ENCODE measurements at regions not wholly inside any gene's neighbourhood (a gene's known extent, or its start where the extent isn't known, plus 50 kb on each side); places are given as distances from the start of the nearest gene placed in this dataset.
"Not testable (repeated sequence)": the region's sequence is repeated elsewhere in the genome, so short reads cannot be mapped to it uniquely, and the experiment has no call there.

GRCh38 chr13:37954597-37954996, 85.0 kb upstream of the TRPC4 start:
- CTCF ChIA-PET = interaction anchor here (0.6 kb wide), 1 partner anchor 22 kb away, joined by 5 read pairs; no protein-coding TSS in a partner anchor
- in situ Hi-C loops (cut with MboI; ENCODE audit: low sequenced_read_pairs); DNase-seq; H3K4ac ChIP-seq (ENCODE audit: low read depth, low read length); H3K9ac ChIP-seq (ENCODE audit: low read depth, low read length); H4K91ac ChIP-seq (ENCODE audit: insufficient read depth, low read depth, low read length); BruUV-seq (replicated peaks); H2AK9ac ChIP-seq (replicated peaks; ENCODE audit: low read depth, low read length, poor library complexity); H3K27me3 ChIP-seq (ENCODE audit: control insufficient read depth, insufficient read depth, low read length); dilution Hi-C loops (cut with HindIII; ENCODE audit: low sequenced_read_pairs, unreplicated experiment); H3K18ac ChIP-seq (ENCODE audit: low read depth, low read length); H3K56ac ChIP-seq (ENCODE audit: extremely low read depth, insufficient read depth, low read length); H3K4me3 ChIP-seq (ENCODE audit: insufficient read depth, low read depth, low read length); H3K79me1 ChIP-seq (ENCODE audit: low read depth in 1 of 2, low read length in 2 of 2); H4K5ac ChIP-seq (ENCODE audit: low read depth, low read length); H2BK15ac ChIP-seq (ENCODE audit: low read depth, low read length); H4K8ac ChIP-seq (ENCODE audit: low read depth in 2 of 2, low read length in 2 of 2); H2AK5ac ChIP-seq (ENCODE audit: low read depth, low read length); H3K36me3 ChIP-seq (ENCODE audit: control insufficient read depth, insufficient read depth, low read length); H3K27ac ChIP-seq (ENCODE audit: insufficient read depth, low read length); H2AFZ ChIP-seq (replicated peaks; ENCODE audit: low read length, poor library complexity); H3K9me1 ChIP-seq (ENCODE audit: insufficient read depth, low read length); H2BK120ac ChIP-seq (ENCODE audit: low read depth, low read length); POLR2A ChIA-PET (ENCODE audit: unreplicated experiment); H4K20me1 ChIP-seq (ENCODE audit: insufficient read depth, low read length); H3K14ac ChIP-seq (replicated peaks; ENCODE audit: low read depth, low read length); intact Hi-C loops (cut with micrococcal nuclease); H3K4me2 ChIP-seq (ENCODE audit: low read depth, low read length); H3K23ac ChIP-seq (ENCODE audit: low read depth, low read length); H2BK20ac ChIP-seq (ENCODE audit: low read depth, low read length); H3K4me1 ChIP-seq (ENCODE audit: control insufficient read depth, insufficient read depth, low read length); H2BK5ac ChIP-seq (ENCODE audit: low read depth, low read length, poor library complexity, severe bottlenecking); H3K9me3 ChIP-seq (ENCODE audit: control insufficient read depth, insufficient read depth, low read length); ATAC-seq (ENCODE audit: low read depth): not testable (repeated sequence)
- no CpG with 5 or more reads among the region's 9 CpGs for WGBS, 2 experiments (ENCODE audit: extremely low coverage in 2 of 2, insufficient read length in 1 of 2)
